A673 (cell line): ENCODE measurements at regions not wholly inside any gene's neighbourhood (a gene's known extent, or its start where the extent isn't known, plus 50 kb on each side); places are given as distances from the start of the nearest gene placed in this dataset.

ENCODE experiments used
- BruUV-seq: library from RNA; stranded (reverse); fragments of 400-500 nt; replicated peaks from 2 replicates; lab custom pipeline; 2021; lab: Mats Ljungman, UMichigan
- CTCF ChIA-PET: fragments of 300-600 bp; sonication (Branson Sonifier 250); formaldehyde crosslinking; loops from one replicate; lab custom pipeline; 2022; ENCODE audit warnings: antibody characterized with exemption; lab: Charles Lee
- POLR2A ChIA-PET: fragments of 300-600 bp; sonication (Branson Sonifier 250); formaldehyde crosslinking; loops from one replicate; lab custom pipeline; 2022; ENCODE audit warnings: antibody characterized with exemption; ENCODE audit not compliant: low non-redundant PET; lab: Charles Lee
- DNase-seq: peaks from one replicate; pipeline ENCODE4 v3.0.0-alpha.2; 2015; ENCODE audit warnings: low spot score
- H3K27ac ChIP-seq: fragments of 200-600 bp; sonication (generic); 2 replicates; pipeline ENCODE4 v1.5.1; 2016; ENCODE audit warnings: mixed run types, low read depth, mild to moderate bottlenecking, mixed read lengths, antibody characterized with exemption, low read length; ENCODE audit not compliant: poor library complexity, severe bottlenecking
- H3K27me3 ChIP-seq: fragments of 200-600 bp; sonication (generic); replicated peaks from 2 replicates; pipeline ENCODE4 v1.6.1; 2017; ENCODE audit warnings: mixed run types, low read depth, mild to moderate bottlenecking, mixed read lengths, antibody characterized with exemption, low read length; ENCODE audit not compliant: insufficient read depth, poor library complexity
- H3K36me3 ChIP-seq: fragments of 200-600 bp; sonication (generic); 2 replicates; pipeline ENCODE4 v1.6.1; 2016; ENCODE audit warnings: mixed run types, mild to moderate bottlenecking, mixed read lengths, antibody characterized with exemption, low read length; ENCODE audit not compliant: insufficient read depth, poor library complexity, severe bottlenecking
- H3K4me1 ChIP-seq: fragments of 200-600 bp; sonication (generic); 2 replicates; pipeline ENCODE4 v1.6.1; 2017; ENCODE audit warnings: mixed run types, mild to moderate bottlenecking, mixed read lengths, antibody characterized with exemption, low read length; ENCODE audit not compliant: insufficient read depth, poor library complexity, severe bottlenecking
- H3K4me3 ChIP-seq: fragments of 200-600 bp; sonication (generic); 2 replicates; pipeline ENCODE4 v1.5.1; 2016; ENCODE audit warnings: low read depth, mixed run types, mild to moderate bottlenecking, mixed read lengths, low read length; ENCODE audit not compliant: poor library complexity, severe bottlenecking
- H3K9me3 ChIP-seq: fragments of 200-600 bp; sonication (generic); 2 replicates; pipeline ENCODE4 v1.6.1; 2016; ENCODE audit warnings: mixed run types, low read depth, mild to moderate bottlenecking, mixed read lengths, antibody characterized with exemption, low read length; ENCODE audit not compliant: poor library complexity, severe bottlenecking
- CTCF ChIP-seq: fragments of 300-800, 200-600 bp; sonication (generic); conservative IDR thresholded peaks from 2 replicates; pipeline ENCODE4 v1.5.1; 2017; ENCODE audit warnings: low read depth, mild to moderate bottlenecking, antibody characterized with exemption, low read length, moderate library complexity, mixed read lengths
- EZH2 ChIP-seq: fragments of 200-600 bp; sonication (generic); IDR thresholded peaks from 2 replicates; pipeline ENCODE4 v1.6.1; 2017; ENCODE audit warnings: borderline replicate concordance, low read depth, mild to moderate bottlenecking, mixed read lengths, antibody characterized with exemption, low read length; ENCODE audit not compliant: poor library complexity, severe bottlenecking
- intact Hi-C: fragments of 100-400 bp; cut with micrococcal nuclease; formaldehyde crosslinking; loops from one replicate; pipeline ENCODE4 v1.10.0; 2022; ENCODE audit not compliant: unreplicated experiment

GRCh38 chr10:42732266-42732665, 50.3 kb upstream of the BMS1 start:
- intact Hi-C loops = no loop called here
- Histone ChIP-seq H3K27ac (no peak overlapping the region), H3K9me3 (no peaks in the 10 kb centered on the region), H3K4me3 (no peak overlapping the region), H3K4me1 (no peaks in the 10 kb centered on the region), H3K36me3 (no peaks in the 10 kb centered on the region), H3K27me3 (no peaks in the 10 kb centered on the region)
- CTCF ChIA-PET = no interaction called here
- TF ChIP-seq CTCF (no peak), EZH2 (no peak)
- DNase-seq = no peak
- BruUV-seq = no TSS peak
- POLR2A ChIA-PET = no interaction called here
